ENCODE measurements at regions not wholly inside any gene's neighbourhood (a gene's known extent, or its start where the extent isn't known, plus 50 kb on each side); places are given as distances from the start of the nearest gene placed in this dataset.

DNA sequence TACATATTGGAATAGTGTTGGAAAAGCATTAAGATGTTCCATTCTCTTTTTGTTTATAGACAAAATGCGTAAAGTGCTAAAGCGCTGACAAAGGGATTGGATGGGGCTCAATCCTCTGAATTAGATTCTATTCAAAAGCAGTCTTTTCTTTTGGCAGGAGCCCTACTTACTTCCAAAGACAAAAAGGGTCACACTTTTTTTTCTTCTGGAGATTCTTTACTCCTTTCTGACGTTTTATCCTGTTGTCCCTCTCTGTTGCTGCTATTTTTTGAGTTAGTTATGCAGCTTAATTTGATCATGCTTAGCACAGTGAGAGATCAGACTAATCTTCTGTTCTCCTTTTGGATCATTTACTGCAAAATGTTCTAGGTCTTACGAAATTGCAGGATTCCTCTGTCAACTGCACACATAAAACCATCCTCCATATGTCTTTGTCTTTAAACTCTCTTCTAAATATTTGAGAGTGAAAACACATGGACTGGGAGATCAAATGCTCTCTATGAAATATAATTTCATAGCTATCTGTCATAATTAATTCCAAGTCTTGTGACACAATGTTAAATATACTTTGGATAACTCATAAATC is 656.4 kb upstream of the ADGRL2 start:
- TF ChIP-seq CTCF (IDR thresholded peaks at IDR 0.05): no peak
- no peak for TF ChIP-seq POLR2A (IDR thresholded peaks at IDR 0.05)

Measured in breast epithelium (tissue), 3 donors.